Uterus (tissue), 3 donors: ENCODE measurements at regions not wholly inside any gene's neighbourhood (a gene's known extent, or its start where the extent isn't known, plus 50 kb on each side); places are given as distances from the start of the nearest gene placed in this dataset.

Source experiments
- DNase-seq, 2 donors: peaks; one replicate each; pipeline ENCODE4 v3.0.0-alpha.2; 2019 to 2020
- H3K27ac ChIP-seq, 2 donors: fragments of 200-600 bp; sonication (generic); 1 replicate in 1 of 2; 2 replicates in 1 of 2; pipeline ENCODE4 v1.5.1; 2016 to 2018
- H3K27me3 ChIP-seq, 2 donors: fragments of 200-600 bp; sonication (generic); one replicate each; pipeline ENCODE4 v1.5.1; 2018 to 2019; ENCODE audit warnings: control low read depth in 1 of 2
- H3K36me3 ChIP-seq, 2 donors: fragments of 200-600 bp; sonication (generic); one replicate each; pipeline ENCODE4 v1.5.1; 2019; ENCODE audit warnings: control low read depth in 1 of 2
- H3K4me1 ChIP-seq, 2 donors: fragments of 200-600 bp; sonication (generic); one replicate each; pipeline ENCODE4 v1.5.1; 2018 to 2019; ENCODE audit warnings: control low read depth in 1 of 2
- H3K4me3 ChIP-seq, 2 donors: fragments of 200-600 bp; sonication (generic); 1 replicate in 1 of 2; 2 replicates in 1 of 2; pipeline ENCODE4 v1.5.1; 2018 to 2019; ENCODE audit warnings: mild to moderate bottlenecking in 1 of 2
- H3K9me3 ChIP-seq, 2 donors: fragments of 200-600 bp; sonication (generic); one replicate each; pipeline ENCODE4 v1.5.1; 2019; ENCODE audit warnings: control low read depth in 1 of 2
- CTCF ChIP-seq, 4 experiments: fragments of 200-600 bp in 2 of 4; fragments of 450-650 bp in 2 of 4; sonication (generic) in 2 of 4; IDR thresholded peaks; one replicate each; pipeline ENCODE4 v1.5.1; 2016 to 2019; ENCODE audit warnings: antibody characterized with exemption in 4 of 4, mild to moderate bottlenecking in 2 of 4, moderate library complexity in 1 of 4
- POLR2A ChIP-seq, 2 donors: fragments of 450-650 bp; IDR thresholded peaks; one replicate each; pipeline ENCODE4 v1.6.1; 2016; ENCODE audit warnings: antibody characterized with exemption in 2 of 2, mild to moderate bottlenecking in 1 of 2, moderate library complexity in 1 of 2
- intact Hi-C: fragments of 100-400 bp; cut with DNase I; formaldehyde crosslinking; loops from one replicate; pipeline ENCODE4 v1.15.1; 2023; ENCODE audit warnings: low total_unique reads
- donor health status: DM: yes; HTN: yes; CAD: no.

DNA sequence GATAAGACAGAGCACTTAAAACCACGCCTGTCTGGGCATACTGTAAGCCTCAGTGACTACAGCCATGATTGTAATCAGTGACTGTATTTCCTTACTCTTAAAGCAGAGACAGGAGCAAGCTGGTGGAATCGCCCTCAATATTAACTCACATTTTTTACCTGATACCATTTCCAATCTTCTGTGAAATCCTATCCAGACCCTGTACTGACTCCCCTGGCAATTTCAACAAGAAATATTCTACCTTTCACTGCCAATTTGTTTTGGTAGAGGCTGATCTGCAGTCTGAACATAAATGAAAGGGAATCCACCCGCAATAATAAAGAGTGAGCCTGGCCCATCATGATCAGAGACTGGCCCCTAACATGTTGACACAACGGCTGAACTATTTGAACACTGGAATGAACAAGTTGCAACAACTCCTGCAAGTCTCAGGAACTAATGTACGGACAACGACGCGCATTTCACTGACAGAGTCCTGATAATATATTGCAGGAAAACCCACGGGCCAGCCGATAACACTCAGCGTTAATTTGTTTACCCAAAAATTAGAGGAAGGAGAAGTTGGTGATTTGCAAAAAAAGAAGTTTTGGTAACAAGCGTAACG, 195.5 kb upstream of the BTG1 start:
- no peaks in the 10 kb centered on the region for H3K27me3 ChIP-seq
- H3K9me3 ChIP-seq, result no peaks in the 10 kb centered on the region
- peaks cover 0 to 1% of the 10 kb centered on the region in 2 donors for H3K4me1 ChIP-seq
- no peak for DNase-seq
- H3K27ac ChIP-seq, result no peak overlapping the region
- no peak for TF ChIP-seq CTCF (IDR thresholded peaks at IDR 0.05)
- no peak for TF ChIP-seq POLR2A (IDR thresholded peaks at IDR 0.05)
- H3K36me3 ChIP-seq, result no peaks in the 10 kb centered on the region
- H3K4me3 ChIP-seq, result no peak overlapping the region
- intact Hi-C loops, result no loop called here

- H3K4me3 ChIP-seq, result no peak overlapping the region
- no peak for TF ChIP-seq CTCF (IDR thresholded peaks at IDR 0.05)
- no peak for TF ChIP-seq POLR2A (IDR thresholded peaks at IDR 0.05)
- intact Hi-C loops, result no loop called here
- H3K27ac ChIP-seq, result no peak overlapping the region
- DNase-seq, result no peak
- H3K9me3 ChIP-seq, result no peaks in the 10 kb centered on the region
- H3K27me3 ChIP-seq, result no peaks in the 10 kb centered on the region
- peaks cover 0 to 4% of the 10 kb centered on the region in 2 donors for H3K4me1 ChIP-seq
- no peaks in the 10 kb centered on the region for H3K36me3 ChIP-seq
Measured at GRCh38 chr12:92340441-92341064, 194.9 kb upstream of the BTG1 start.

- intact Hi-C loops, result no loop called here
- Histone ChIP-seq H3K9me3 (no peaks in the 10 kb centered on the region), H3K4me3 (no peak overlapping the region), H3K4me1 (peaks cover 0 to 4% of the 10 kb centered on the region in 2 donors), H3K27me3 (no peaks in the 10 kb centered on the region), H3K36me3 (no peaks in the 10 kb centered on the region), H3K27ac (no peak overlapping the region)
- TF ChIP-seq CTCF (IDR thresholded peaks at IDR 0.05) (no peak), POLR2A (IDR thresholded peaks at IDR 0.05) (no peak)
- DNase-seq, result no peak
Measured at GRCh38 chr12:92340003-92340402, 194.4 kb upstream of the BTG1 start.

DNA sequence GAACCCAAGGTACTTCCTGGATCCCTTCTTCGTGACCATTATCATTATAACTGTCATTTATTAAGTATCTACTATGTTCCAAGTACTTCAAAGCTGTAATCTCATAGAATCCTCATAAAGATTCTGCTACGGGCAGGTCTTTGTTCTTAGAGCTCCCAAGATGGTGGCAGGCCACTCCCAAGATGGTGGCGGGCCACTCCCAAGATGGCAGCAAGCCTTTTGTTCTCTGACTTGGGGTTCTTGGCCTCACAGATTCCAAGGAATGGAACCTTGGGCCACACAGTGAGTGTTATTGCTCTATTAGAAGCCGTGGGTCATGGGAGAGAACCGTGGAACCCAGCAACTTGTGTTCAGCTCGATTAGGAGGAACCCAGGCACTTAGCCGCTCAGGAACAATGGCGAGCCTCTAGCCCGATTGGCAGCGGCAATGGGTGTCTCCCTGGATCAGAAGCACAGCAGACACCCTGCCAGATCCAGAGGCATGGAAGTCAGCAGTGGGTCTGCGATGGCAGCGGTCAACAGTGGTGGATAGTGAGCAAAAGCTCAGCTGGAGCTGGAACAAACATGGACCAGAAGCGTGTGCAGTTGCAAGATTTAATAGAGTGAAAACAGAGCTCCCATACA, 193.7 kb upstream of the BTG1 start:
- H3K36me3 ChIP-seq, result no peaks in the 10 kb centered on the region
- no peak overlapping the region for H3K4me3 ChIP-seq
- no peaks in the 10 kb centered on the region for H3K9me3 ChIP-seq
- no peak overlapping the region for H3K27ac ChIP-seq
- H3K27me3 ChIP-seq, result no peaks in the 10 kb centered on the region
- TF ChIP-seq POLR2A (IDR thresholded peaks at IDR 0.05) (no peak), CTCF (IDR thresholded peaks at IDR 0.05) (no peak)
- no peak for DNase-seq
- intact Hi-C loops, result no loop called here
- peaks cover 0 to 4% of the 10 kb centered on the region in 2 donors for H3K4me1 ChIP-seq

GRCh38 chr12:92338671-92339070, 193.0 kb upstream of the BTG1 start:
- Histone ChIP-seq H3K9me3 (no peaks in the 10 kb centered on the region), H3K27ac (no peak overlapping the region), H3K4me3 (no peak overlapping the region), H3K36me3 (no peaks in the 10 kb centered on the region), H3K4me1 (peaks cover 0 to 4% of the 10 kb centered on the region in 2 donors), H3K27me3 (no peaks in the 10 kb centered on the region)
- intact Hi-C loops, result no loop called here
- TF ChIP-seq CTCF (IDR thresholded peaks at IDR 0.05) (no peak), POLR2A (IDR thresholded peaks at IDR 0.05) (no peak)
- DNase-seq, result no peak
